ENCODE measurements at regions not wholly inside any gene's neighbourhood (a gene's known extent, or its start where the extent isn't known, plus 50 kb on each side); places are given as distances from the start of the nearest gene placed in this dataset.

GRCh38 chr1:29427614-29428279 lies 191.4 kb downstream of the PTPRU start:
- TF ChIP-seq CTCF (IDR thresholded peaks at IDR 0.05) (no peak), EZH2 (IDR thresholded peaks at IDR 0.05) (no peak), EZH2phosphoT487 (IDR thresholded peaks at IDR 0.05) (no peak)

Data from neural progenitor cell (in vitro differentiated cells).